GM12878 (cell line): ENCODE measurements at regions not wholly inside any gene's neighbourhood (a gene's known extent, or its start where the extent isn't known, plus 50 kb on each side); places are given as distances from the start of the nearest gene placed in this dataset.

ENCODE experiments used
- ATAC-seq: fragments of 200-7000 bp; cut with Tn5 transposase; 3 replicates; pipeline ENCODE4 v1.9.1; 2020; ENCODE audit warnings: mild to moderate bottlenecking, moderate library complexity
- BruUV-seq: library from RNA; stranded (reverse); fragments of 400-500 nt; replicated peaks from 2 replicates; lab custom pipeline; 2021; lab: Mats Ljungman, UMichigan
- CTCF ChIA-PET: fragments of 300-600 bp; sonication (Branson Sonifier 250); formaldehyde crosslinking; extraction: SDS; loops from one replicate; lab custom pipeline; 2021; ENCODE audit warnings: inconsistent platforms; lab: Yijun Ruan, JAX
- POLR2A ChIA-PET: fragments of 350-600 bp; formaldehyde crosslinking; extraction: SDS; loops from one replicate; lab custom pipeline; 2021; ENCODE audit warnings: inconsistent platforms; lab: Charles Lee
- RAD21 ChIA-PET: fragments of 300-600 bp; sonication (Branson Sonifier 250); formaldehyde crosslinking; loops from one replicate; lab custom pipeline; 2023; ENCODE audit warnings: antibody characterized with exemption; ENCODE audit not compliant: unreplicated experiment; lab: Charles Lee
- SMC1A ChIA-PET: fragments of 300-600 bp; sonication (Branson Sonifier 250); formaldehyde crosslinking; loops from one replicate; lab custom pipeline; 2023; ENCODE audit not compliant: unreplicated experiment, uncharacterized antibody; lab: Charles Lee
- DNase-seq: peaks from one replicate; pipeline ENCODE4 v3.0.0-alpha.2; 2011; ENCODE audit warnings: low read depth, low spot score
- FAIRE-seq: peaks from 3 replicates; lab custom pipeline; 2011; peaks lifted over from hg19 to GRCh38; lab: Jason Lieb, UNC
- H2AFZ ChIP-seq: 2 replicates; pipeline ENCODE4 v1.6.0; 2011; ENCODE audit warnings: low read depth, low read length, control low read depth; ENCODE audit not compliant: control insufficient read depth
- H3K27ac ChIP-seq: 2 replicates; pipeline ENCODE4 v1.5.1; 2011; ENCODE audit warnings: control low read depth; ENCODE audit not compliant: control insufficient read depth, insufficient read depth
- H3K27me3 ChIP-seq, 2 experiments: replicated peaks in 1 of 2; 2 replicates each; pipeline versions ENCODE4 v1.6.0 to v1.6.1; 2011; ENCODE audit warnings: low read length in 1 of 2; ENCODE audit not compliant: control insufficient read depth in 2 of 2, insufficient read depth in 2 of 2
- H3K36me3 ChIP-seq, 2 experiments: 2 replicates each; pipeline ENCODE4 v1.5.1; 2011; ENCODE audit warnings: low read length in 1 of 2; ENCODE audit not compliant: control insufficient read depth in 2 of 2, insufficient read depth in 2 of 2
- H3K4me1 ChIP-seq: 2 replicates; pipeline ENCODE4 v1.6.1; 2011; ENCODE audit warnings: mild to moderate bottlenecking, low read length, moderate library complexity, mixed read lengths; ENCODE audit not compliant: control insufficient read depth, insufficient read depth
- H3K4me2 ChIP-seq: 2 replicates; pipeline ENCODE4 v1.6.0; 2011; ENCODE audit warnings: control low read depth; ENCODE audit not compliant: control insufficient read depth, insufficient read depth
- H3K4me3 ChIP-seq: fragments of 200-600 bp; sonication (generic); 2 replicates; pipeline ENCODE4 v1.5.1; 2016
- H3K79me2 ChIP-seq: 2 replicates; pipeline ENCODE4 v1.6.0; 2011; ENCODE audit warnings: low read length; ENCODE audit not compliant: control insufficient read depth, insufficient read depth
- H3K9ac ChIP-seq: 2 replicates; pipeline ENCODE4 v1.8.0; 2011; ENCODE audit warnings: low read length, control low read depth, mixed read lengths; ENCODE audit not compliant: control insufficient read depth, insufficient read depth
- H3K9me3 ChIP-seq: replicated peaks from 3 replicates; pipeline ENCODE4 v1.5.1; 2011; ENCODE audit warnings: mild to moderate bottlenecking, low read length; ENCODE audit not compliant: control insufficient read depth, insufficient read depth
- H4K20me1 ChIP-seq: 2 replicates; pipeline ENCODE4 v1.6.0; 2011; ENCODE audit not compliant: control insufficient read depth, insufficient read depth
- BCL11A ChIP-seq: IDR thresholded peaks from 2 replicates; pipeline ENCODE4 v1.6.1; 2011; ENCODE audit warnings: low read depth, low read length
- BHLHE40 ChIP-seq, 2 experiments: fragments of 450-650 bp in 1 of 2; IDR thresholded peaks; 2 replicates each; pipeline ENCODE4 v1.6.1; 2011 to 2017; ENCODE audit warnings: low read depth in 2 of 2, borderline replicate concordance in 1 of 2, improper control_type of control experiment in 1 of 2, low read length in 1 of 2, mild to moderate bottlenecking in 1 of 2
- BMI1 ChIP-seq: fragments of 450-650 bp; IDR thresholded peaks from 2 replicates; pipeline ENCODE4 v1.6.1; 2016; ENCODE audit warnings: mild to moderate bottlenecking, moderate library complexity, borderline replicate concordance
- CREM ChIP-seq: IDR thresholded peaks from 2 replicates; pipeline ENCODE4 v1.6.1; 2014; ENCODE audit warnings: antibody characterized with exemption, low read depth
- EGR1 ChIP-seq, 2 experiments: IDR thresholded peaks; 1 replicate in 1 of 2; 2 replicates in 1 of 2; pipeline ENCODE4 v1.6.1; 2011 to 2012; ENCODE audit warnings: low read depth in 2 of 2, low read length in 2 of 2, borderline replicate concordance in 1 of 2, mild to moderate bottlenecking in 1 of 2, moderate library complexity in 1 of 2
- MEF2B ChIP-seq: fragments of 450-650 bp; IDR thresholded peaks from 2 replicates; pipeline ENCODE4 v1.6.1; 2018; ENCODE audit warnings: mild to moderate bottlenecking, moderate library complexity; ENCODE audit not compliant: partially characterized antibody, poor library complexity, severe bottlenecking
- NFIC ChIP-seq: IDR thresholded peaks from 2 replicates; pipeline ENCODE4 v1.6.1; 2012; ENCODE audit warnings: low read depth, mild to moderate bottlenecking, inconsistent platforms, low read length, moderate library complexity
- NFXL1 ChIP-seq: fragments of 450-650 bp; IDR thresholded peaks from 2 replicates; pipeline ENCODE4 v1.6.1; 2017; ENCODE audit warnings: antibody characterized with exemption, mild to moderate bottlenecking, borderline replicate concordance
- NR2C2 ChIP-seq: IDR thresholded peaks from 2 replicates; pipeline ENCODE4 v1.6.1; 2011; ENCODE audit warnings: borderline replicate concordance, low read depth; ENCODE audit not compliant: control insufficient read depth, insufficient read length
- NRF1 ChIP-seq: conservative IDR thresholded peaks from 2 replicates; pipeline ENCODE4 v1.6.1; 2011; ENCODE audit warnings: mild to moderate bottlenecking, low read depth, low read length, improper control_type of control experiment
- POU2F2 ChIP-seq: IDR thresholded peaks from 3 replicates; pipeline ENCODE4 v1.6.1; 2011; ENCODE audit warnings: low read depth, mild to moderate bottlenecking, low read length, borderline replicate concordance
- RELA ChIP-seq: fragments of 450-650 bp; IDR thresholded peaks from 2 replicates; pipeline ENCODE4 v1.8.0; 2014; ENCODE audit warnings: borderline replicate concordance; ENCODE audit not compliant: partially characterized antibody
- SMAD5 ChIP-seq: IDR thresholded peaks from 2 replicates; pipeline ENCODE4 v1.6.1; 2016; ENCODE audit warnings: antibody characterized with exemption, low read depth
- ZNF217 ChIP-seq: fragments of 450-650 bp; IDR thresholded peaks from 2 replicates; pipeline ENCODE4 v1.6.1; 2017; ENCODE audit warnings: antibody characterized with exemption, mild to moderate bottlenecking
- WGBS: methylation state at CpG from one replicate; pipeline ENCODE4 v1.1.6; 2016; ENCODE audit warnings: low lambda C conversion rate; ENCODE audit not compliant: insufficient replicate concordance, insufficient coverage; ENCODE audit errors: missing lambda C conversion rate; 5-methylcytosine and 5-hydroxymethylcytosine counted together
- in situ Hi-C: fragments of 300-500 bp; cut with MboI; formaldehyde crosslinking; loops from 9 replicates; pipeline ENCODE4 v1.14.3; 2018; ENCODE audit warnings: mixed read lengths
- intact Hi-C: fragments of 100-400 bp; cut with micrococcal nuclease; formaldehyde crosslinking; loops from one replicate; pipeline ENCODE4 v1.14.2; 2022; ENCODE audit not compliant: unreplicated experiment
- TF ChIP-seq, protein P1 (sequence below), 3 experiments: IDR thresholded peaks in 2 of 3; conservative IDR thresholded peaks in 1 of 3; 2 replicates each; pipeline ENCODE4 v1.5.1; 2011; ENCODE audit warnings: low read depth in 3 of 3, low read length in 3 of 3, mild to moderate bottlenecking in 3 of 3, control low read depth in 2 of 3, moderate library complexity in 2 of 3, inconsistent platforms in 1 of 3, mixed read lengths in 1 of 3; ENCODE audit not compliant: control insufficient read depth in 2 of 3, insufficient read depth in 1 of 3; ENCODE audit errors: extremely low read depth in 1 of 3
- TF ChIP-seq, protein P2 (sequence below): fragments of 450-650 bp; formaldehyde crosslinking; IDR thresholded peaks from 2 replicates; pipeline ENCODE4 v1.4.0; 2022; ENCODE audit warnings: mild to moderate bottlenecking, moderate library complexity

DNA sequence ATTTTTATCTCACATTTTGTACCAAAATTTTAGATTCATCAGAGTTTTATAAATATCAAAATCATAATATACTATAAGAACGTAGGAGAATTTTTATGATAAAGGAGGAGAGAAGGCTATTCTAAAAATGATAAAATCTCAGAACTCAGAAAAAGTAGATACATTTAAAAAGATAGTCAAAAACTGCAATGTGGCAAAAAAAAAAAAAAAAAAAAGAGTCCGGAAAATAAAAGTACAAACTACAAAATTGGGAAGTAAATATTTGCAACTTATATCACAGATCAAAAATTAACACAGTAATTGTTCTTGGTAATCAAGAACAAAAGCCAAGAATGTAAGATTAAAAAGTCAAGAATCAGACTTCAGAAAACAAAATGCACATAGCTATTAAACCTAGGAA, 332.1 kb downstream of the MCTP2 start:
- Histone ChIP-seq H3K36me3 (no peaks in the 10 kb centered on the region), H3K27me3 (no peaks in the 10 kb centered on the region), H4K20me1 (no peaks in the 10 kb centered on the region), H3K79me2 (no peaks in the 10 kb centered on the region), H3K9me3 (no peaks in the 10 kb centered on the region), H3K4me3 (no peak overlapping the region), H3K4me2 (no peak overlapping the region), H3K27ac (no peak overlapping the region), H3K4me1 (no peaks in the 10 kb centered on the region), H3K9ac (no peak overlapping the region), H2AFZ (no peak overlapping the region)
- ChIA-PET POLR2A (no interaction called here), CTCF (no interaction called here), SMC1A (interaction anchor here (1.5 kb wide), 1 partner anchor 9 kb away, joined by 3 read pairs; no protein-coding TSS in a partner anchor), RAD21 (no interaction called here)
- 0% methylated on average over 2 of the region's 2 CpGs for WGBS
- no TSS peak for BruUV-seq
- in situ Hi-C loops (no loop called here), intact Hi-C loops (no loop called here)
- ATAC-seq = no peak
- TF ChIP-seq NR2C2 (no peak), RELA (no peak), BHLHE40 (IDR thresholded peaks at IDR 0.05; ENCODE audit: borderline replicate concordance in 1 of 2, low read depth in 2 of 2, low read length in 1 of 2) (no peak), EGR1 (IDR thresholded peaks at IDR 0.05; ENCODE audit: borderline replicate concordance in 1 of 2, low read depth in 2 of 2, low read length in 2 of 2) (no peak), SMAD5 (no peak), ZNF217 (no peak), BMI1 (no peak), MEF2B (no peak), BCL11A (no peak), NFIC (no peak), POU2F2 (no peak), CREM (no peak), NFXL1 (no peak), NRF1 (no peak)
- TF ChIP-seq, protein P1, sequence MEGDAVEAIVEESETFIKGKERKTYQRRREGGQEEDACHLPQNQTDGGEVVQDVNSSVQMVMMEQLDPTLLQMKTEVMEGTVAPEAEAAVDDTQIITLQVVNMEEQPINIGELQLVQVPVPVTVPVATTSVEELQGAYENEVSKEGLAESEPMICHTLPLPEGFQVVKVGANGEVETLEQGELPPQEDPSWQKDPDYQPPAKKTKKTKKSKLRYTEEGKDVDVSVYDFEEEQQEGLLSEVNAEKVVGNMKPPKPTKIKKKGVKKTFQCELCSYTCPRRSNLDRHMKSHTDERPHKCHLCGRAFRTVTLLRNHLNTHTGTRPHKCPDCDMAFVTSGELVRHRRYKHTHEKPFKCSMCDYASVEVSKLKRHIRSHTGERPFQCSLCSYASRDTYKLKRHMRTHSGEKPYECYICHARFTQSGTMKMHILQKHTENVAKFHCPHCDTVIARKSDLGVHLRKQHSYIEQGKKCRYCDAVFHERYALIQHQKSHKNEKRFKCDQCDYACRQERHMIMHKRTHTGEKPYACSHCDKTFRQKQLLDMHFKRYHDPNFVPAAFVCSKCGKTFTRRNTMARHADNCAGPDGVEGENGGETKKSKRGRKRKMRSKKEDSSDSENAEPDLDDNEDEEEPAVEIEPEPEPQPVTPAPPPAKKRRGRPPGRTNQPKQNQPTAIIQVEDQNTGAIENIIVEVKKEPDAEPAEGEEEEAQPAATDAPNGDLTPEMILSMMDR (IDR thresholded peaks at IDR 0.05 in 2 of 3, conservative IDR thresholded peaks at IDR 0.05 in 1 of 3; ENCODE audit: control insufficient read depth in 2 of 3, extremely low read depth in 1 of 3, insufficient read depth in 1 of 3, low read depth in 3 of 3, low read length in 3 of 3) = no peak
- TF ChIP-seq, protein P2, sequence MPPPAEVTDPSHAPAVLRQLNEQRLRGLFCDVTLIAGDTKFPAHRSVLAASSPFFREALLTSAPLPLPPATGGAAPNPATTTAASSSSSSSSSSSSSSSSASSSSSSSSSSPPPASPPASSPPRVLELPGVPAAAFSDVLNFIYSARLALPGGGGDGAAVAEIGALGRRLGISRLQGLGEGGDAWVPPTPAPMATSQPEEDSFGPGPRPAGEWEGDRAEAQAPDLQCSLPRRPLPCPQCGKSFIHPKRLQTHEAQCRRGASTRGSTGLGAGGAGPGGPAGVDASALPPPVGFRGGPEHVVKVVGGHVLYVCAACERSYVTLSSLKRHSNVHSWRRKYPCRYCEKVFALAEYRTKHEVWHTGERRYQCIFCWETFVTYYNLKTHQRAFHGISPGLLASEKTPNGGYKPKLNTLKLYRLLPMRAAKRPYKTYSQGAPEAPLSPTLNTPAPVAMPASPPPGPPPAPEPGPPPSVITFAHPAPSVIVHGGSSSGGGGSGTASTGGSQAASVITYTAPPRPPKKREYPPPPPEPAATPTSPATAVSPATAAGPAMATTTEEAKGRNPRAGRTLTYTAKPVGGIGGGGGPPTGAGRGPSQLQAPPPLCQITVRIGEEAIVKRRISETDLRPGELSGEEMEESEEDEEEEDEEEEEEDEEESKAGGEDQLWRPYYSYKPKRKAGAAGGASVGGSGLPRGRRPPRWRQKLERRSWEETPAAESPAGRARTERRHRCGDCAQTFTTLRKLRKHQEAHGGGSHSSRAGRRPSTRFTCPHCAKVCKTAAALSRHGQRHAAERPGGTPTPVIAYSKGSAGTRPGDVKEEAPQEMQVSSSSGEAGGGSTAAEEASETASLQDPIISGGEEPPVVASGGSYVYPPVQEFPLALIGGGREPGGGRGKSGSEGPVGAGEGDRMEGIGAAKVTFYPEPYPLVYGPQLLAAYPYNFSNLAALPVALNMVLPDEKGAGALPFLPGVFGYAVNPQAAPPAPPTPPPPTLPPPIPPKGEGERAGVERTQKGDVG = no peak
- FAIRE-seq = no peak
- no peak for DNase-seq
